Activated B cell treated with CpG ODN at 0.5 μM for 24 hours (primary cell): ENCODE measurements at regions not wholly inside any gene's neighbourhood (a gene's known extent, or its start where the extent isn't known, plus 50 kb on each side); places are given as distances from the start of the nearest gene placed in this dataset.

Experiments used
- ATAC-seq: fragments of 200-7000 bp; cut with Tn5 transposase; one replicate; pipeline ENCODE4 v1.10.0; 2021; ENCODE audit warnings: low read depth, mild to moderate bottlenecking, moderate library complexity
- CTCF ChIA-PET: fragments of 350-600 bp; sonication (Branson Sonifier 250); formaldehyde crosslinking; loops from one replicate; lab custom pipeline; 2021; ENCODE audit warnings: antibody characterized with exemption; lab: Charles Lee
- POLR2A ChIA-PET: fragments of 350-600 bp; sonication (Branson Sonifier 250); formaldehyde crosslinking; loops from one replicate; lab custom pipeline; 2021; ENCODE audit warnings: antibody characterized with exemption; lab: Charles Lee
- DNase-seq: peaks from one replicate; pipeline ENCODE4 v3.0.0; 2022
- H3K27ac Mint-ChIP-seq: one replicate; pipeline ENCODE4 v1.8.0; 2020; ENCODE audit warnings: mixed read lengths
- H3K27me3 Mint-ChIP-seq: one replicate; pipeline ENCODE4 v1.8.0; 2021; ENCODE audit warnings: mixed read lengths
- H3K36me3 Mint-ChIP-seq: one replicate; pipeline ENCODE4 v1.8.0; 2021; ENCODE audit warnings: low read depth, mixed read lengths
- H3K4me1 Mint-ChIP-seq: one replicate; pipeline ENCODE4 v1.8.0; 2021; ENCODE audit warnings: mixed read lengths
- H3K4me3 Mint-ChIP-seq: one replicate; pipeline ENCODE4 v1.8.0; 2020; ENCODE audit warnings: mild to moderate bottlenecking, mixed read lengths
- H3K9me3 Mint-ChIP-seq: one replicate; pipeline ENCODE4 v1.8.0; 2020; ENCODE audit warnings: mixed read lengths
- intact Hi-C: fragments of 100-400 bp; cut with micrococcal nuclease; formaldehyde crosslinking; loops from one replicate; pipeline ENCODE4 v1.15.1; 2024
- TF ChIP-seq, protein P1 (sequence below): fragments of 200-600 bp; IDR thresholded peaks from one replicate; pipeline ENCODE4 v1.8.0; 2022; ENCODE audit warnings: antibody characterized with exemption, mild to moderate bottlenecking

DNA sequence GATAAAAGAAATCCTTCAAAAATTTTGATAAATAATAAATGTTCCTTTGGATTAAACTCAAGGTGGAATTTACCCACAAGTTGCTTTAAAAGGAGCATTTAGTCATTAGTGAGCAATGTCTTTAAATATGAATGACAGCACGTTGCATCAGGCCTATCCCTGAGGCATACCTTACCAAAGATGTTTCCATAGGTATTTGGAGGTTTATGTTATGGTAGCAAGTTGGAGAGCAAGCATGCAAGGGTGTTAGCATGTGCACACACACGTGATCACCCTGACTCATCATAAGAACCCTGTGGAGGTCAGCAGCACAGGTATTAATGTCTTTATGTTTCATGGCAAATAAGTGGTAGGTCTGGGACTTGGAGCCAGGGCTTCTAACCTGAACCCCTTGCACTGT, 159.9 kb downstream of the ACTR3 start:
- ChIA-PET CTCF (no interaction called here), POLR2A (no interaction called here)
- Mint-ChIP-seq H3K36me3 (no peaks in the 10 kb centered on the region), H3K27ac (no peak overlapping the region), H3K4me1 (no peaks in the 10 kb centered on the region), H3K9me3 (no peaks in the 10 kb centered on the region), H3K4me3 (no peak overlapping the region), H3K27me3 (peaks cover 2% of the 10 kb centered on the region)
- DNase-seq (no peak), ATAC-seq (no peak)
- TF ChIP-seq, protein P1, sequence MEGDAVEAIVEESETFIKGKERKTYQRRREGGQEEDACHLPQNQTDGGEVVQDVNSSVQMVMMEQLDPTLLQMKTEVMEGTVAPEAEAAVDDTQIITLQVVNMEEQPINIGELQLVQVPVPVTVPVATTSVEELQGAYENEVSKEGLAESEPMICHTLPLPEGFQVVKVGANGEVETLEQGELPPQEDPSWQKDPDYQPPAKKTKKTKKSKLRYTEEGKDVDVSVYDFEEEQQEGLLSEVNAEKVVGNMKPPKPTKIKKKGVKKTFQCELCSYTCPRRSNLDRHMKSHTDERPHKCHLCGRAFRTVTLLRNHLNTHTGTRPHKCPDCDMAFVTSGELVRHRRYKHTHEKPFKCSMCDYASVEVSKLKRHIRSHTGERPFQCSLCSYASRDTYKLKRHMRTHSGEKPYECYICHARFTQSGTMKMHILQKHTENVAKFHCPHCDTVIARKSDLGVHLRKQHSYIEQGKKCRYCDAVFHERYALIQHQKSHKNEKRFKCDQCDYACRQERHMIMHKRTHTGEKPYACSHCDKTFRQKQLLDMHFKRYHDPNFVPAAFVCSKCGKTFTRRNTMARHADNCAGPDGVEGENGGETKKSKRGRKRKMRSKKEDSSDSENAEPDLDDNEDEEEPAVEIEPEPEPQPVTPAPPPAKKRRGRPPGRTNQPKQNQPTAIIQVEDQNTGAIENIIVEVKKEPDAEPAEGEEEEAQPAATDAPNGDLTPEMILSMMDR = no peak
- intact Hi-C loops = no loop called here

DNA sequence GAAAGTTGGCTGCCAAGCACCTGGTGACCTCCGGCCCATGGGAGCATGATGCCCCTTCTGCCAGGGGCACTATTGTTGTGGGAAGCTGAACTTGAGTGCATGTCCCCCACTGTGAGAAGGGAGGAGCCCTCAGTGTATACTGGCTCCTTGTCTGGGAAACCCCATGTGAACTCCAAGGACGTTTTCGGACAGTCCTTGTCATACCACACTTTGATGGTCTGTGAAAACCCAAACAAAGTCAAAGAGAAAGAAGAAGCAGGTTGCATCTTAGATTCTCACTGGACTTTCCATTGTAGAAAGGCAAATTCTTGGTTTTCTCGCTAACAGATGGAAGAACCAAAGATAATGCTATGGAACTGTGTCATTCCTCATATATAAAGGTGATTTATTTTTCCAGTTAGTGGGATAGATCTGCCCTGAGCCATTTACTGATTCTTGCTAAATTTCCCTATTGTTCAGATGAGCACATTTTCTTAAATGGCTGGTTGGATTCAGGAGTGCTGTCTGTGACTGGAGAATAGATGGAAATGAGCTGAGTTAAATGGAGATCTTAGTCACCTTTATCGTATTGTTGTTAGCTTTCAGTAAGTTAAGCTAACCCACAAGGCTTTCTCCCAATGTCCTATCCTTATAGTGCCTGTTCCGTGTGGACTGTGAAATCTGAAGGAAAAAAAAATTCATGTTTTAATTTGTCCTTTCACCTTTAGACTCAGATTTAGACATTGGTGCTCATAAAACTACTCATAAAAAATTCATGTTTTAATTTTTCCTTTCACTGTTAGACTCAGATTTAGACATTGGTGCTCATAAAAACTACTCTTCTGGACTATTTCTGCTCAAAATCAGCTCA, 166.6 kb downstream of the ACTR3 start:
- Mint-ChIP-seq H3K4me1 (no peaks in the 10 kb centered on the region), H3K27ac (no peak overlapping the region), H3K9me3 (no peaks in the 10 kb centered on the region), H3K4me3 (no peak overlapping the region), H3K27me3 (no peaks in the 10 kb centered on the region), H3K36me3 (no peaks in the 10 kb centered on the region)
- DNase-seq (no peak), ATAC-seq (no peak)
- intact Hi-C loops = no loop called here
- ChIA-PET POLR2A (interaction anchor here (0.6 kb wide), 1 partner anchor 343 kb away, joined by 3 read pairs; no protein-coding TSS in a partner anchor), CTCF (no interaction called here)
- TF ChIP-seq, protein P1 = no peak

- intact Hi-C loops = no loop called here
- Mint-ChIP-seq H3K4me3 (no peak overlapping the region), H3K36me3 (no peaks in the 10 kb centered on the region), H3K4me1 (no peaks in the 10 kb centered on the region), H3K27me3 (no peaks in the 10 kb centered on the region), H3K27ac (no peak overlapping the region), H3K9me3 (no peaks in the 10 kb centered on the region)
- ChIA-PET CTCF (no interaction called here), POLR2A (interaction anchor here (0.6 kb wide), 1 partner anchor 344 kb away, joined by 3 read pairs; no protein-coding TSS in a partner anchor)
- DNase-seq = no peak
- TF ChIP-seq, protein P1 = no peak
- ATAC-seq = no peak
Measured at GRCh38 chr2:114057638-114058037, 167.7 kb downstream of the ACTR3 start.

GRCh38 chr2:114061566-114062098, 171.7 kb downstream of the ACTR3 start:
- no peak for ATAC-seq
- TF ChIP-seq, protein P1 = no peak
- CTCF ChIA-PET = no interaction called here
- no peaks in the 10 kb centered on the region for H3K9me3 Mint-ChIP-seq
- no peaks in the 10 kb centered on the region for H3K36me3 Mint-ChIP-seq
- H3K27me3 Mint-ChIP-seq = no peaks in the 10 kb centered on the region
- H3K4me1 Mint-ChIP-seq = no peaks in the 10 kb centered on the region
- H3K27ac Mint-ChIP-seq = no peak overlapping the region
- POLR2A ChIA-PET = no interaction called here
- intact Hi-C loops = no loop called here
- no peak for DNase-seq
- no peak overlapping the region for H3K4me3 Mint-ChIP-seq

GRCh38 chr2:114063346-114063745, 173.5 kb downstream of the ACTR3 start:
- no peak overlapping the region for H3K4me3 Mint-ChIP-seq
- no peak overlapping the region for H3K27ac Mint-ChIP-seq
- intact Hi-C loops = no loop called here
- TF ChIP-seq, protein P1 = no peak
- ChIA-PET POLR2A (no interaction called here), CTCF (no interaction called here)
- H3K27me3 Mint-ChIP-seq = no peaks in the 10 kb centered on the region
- H3K9me3 Mint-ChIP-seq = no peaks in the 10 kb centered on the region
- H3K4me1 Mint-ChIP-seq = no peaks in the 10 kb centered on the region
- DNase-seq (no peak), ATAC-seq (no peak)
- H3K36me3 Mint-ChIP-seq = no peaks in the 10 kb centered on the region
